ENCODE measurements at regions not wholly inside any gene's neighbourhood (a gene's known extent, or its start where the extent isn't known, plus 50 kb on each side); places are given as distances from the start of the nearest gene placed in this dataset.

DNA sequence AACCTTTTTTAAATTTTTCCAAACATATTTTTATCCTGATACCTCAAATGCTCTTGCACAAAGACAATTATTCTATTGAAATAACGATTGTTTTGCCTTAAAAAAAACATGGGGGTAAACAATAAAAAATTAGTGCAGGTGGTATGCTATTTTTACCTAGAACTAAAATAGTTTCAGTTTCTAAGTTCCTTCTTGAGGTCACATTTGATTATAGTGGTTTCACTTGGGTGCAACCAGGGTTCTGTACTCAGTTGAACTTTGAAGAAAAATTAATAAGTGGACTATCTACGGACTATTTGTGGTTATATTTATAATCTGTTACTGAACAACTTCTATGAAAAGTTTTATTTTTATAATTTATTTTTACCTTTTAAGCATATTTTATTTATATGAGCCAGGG, 387.1 kb upstream of the IZUMO3 start:
- TF ChIP-seq MAZ (IDR thresholded peaks at IDR 0.05; ENCODE audit: borderline replicate concordance, low read depth, low read length) (no peak), RFX5 (IDR thresholded peaks at IDR 0.05; ENCODE audit: low read depth, low read length) (no peak), POLR2A (IDR thresholded peaks at IDR 0.05; ENCODE audit: low read depth, low read length) (no peak), MXI1 (IDR thresholded peaks at IDR 0.05; ENCODE audit: borderline replicate concordance, low read depth, low read length) (no peak), BHLHE40 (IDR thresholded peaks at IDR 0.05; ENCODE audit: low read depth, low read length) (no peak)
- TF ChIP-seq, protein P1, sequence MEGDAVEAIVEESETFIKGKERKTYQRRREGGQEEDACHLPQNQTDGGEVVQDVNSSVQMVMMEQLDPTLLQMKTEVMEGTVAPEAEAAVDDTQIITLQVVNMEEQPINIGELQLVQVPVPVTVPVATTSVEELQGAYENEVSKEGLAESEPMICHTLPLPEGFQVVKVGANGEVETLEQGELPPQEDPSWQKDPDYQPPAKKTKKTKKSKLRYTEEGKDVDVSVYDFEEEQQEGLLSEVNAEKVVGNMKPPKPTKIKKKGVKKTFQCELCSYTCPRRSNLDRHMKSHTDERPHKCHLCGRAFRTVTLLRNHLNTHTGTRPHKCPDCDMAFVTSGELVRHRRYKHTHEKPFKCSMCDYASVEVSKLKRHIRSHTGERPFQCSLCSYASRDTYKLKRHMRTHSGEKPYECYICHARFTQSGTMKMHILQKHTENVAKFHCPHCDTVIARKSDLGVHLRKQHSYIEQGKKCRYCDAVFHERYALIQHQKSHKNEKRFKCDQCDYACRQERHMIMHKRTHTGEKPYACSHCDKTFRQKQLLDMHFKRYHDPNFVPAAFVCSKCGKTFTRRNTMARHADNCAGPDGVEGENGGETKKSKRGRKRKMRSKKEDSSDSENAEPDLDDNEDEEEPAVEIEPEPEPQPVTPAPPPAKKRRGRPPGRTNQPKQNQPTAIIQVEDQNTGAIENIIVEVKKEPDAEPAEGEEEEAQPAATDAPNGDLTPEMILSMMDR (conservative IDR thresholded peaks at IDR 0.05; ENCODE audit: low read depth, low read length) = no peak
- TF ChIP-seq, protein P2, sequence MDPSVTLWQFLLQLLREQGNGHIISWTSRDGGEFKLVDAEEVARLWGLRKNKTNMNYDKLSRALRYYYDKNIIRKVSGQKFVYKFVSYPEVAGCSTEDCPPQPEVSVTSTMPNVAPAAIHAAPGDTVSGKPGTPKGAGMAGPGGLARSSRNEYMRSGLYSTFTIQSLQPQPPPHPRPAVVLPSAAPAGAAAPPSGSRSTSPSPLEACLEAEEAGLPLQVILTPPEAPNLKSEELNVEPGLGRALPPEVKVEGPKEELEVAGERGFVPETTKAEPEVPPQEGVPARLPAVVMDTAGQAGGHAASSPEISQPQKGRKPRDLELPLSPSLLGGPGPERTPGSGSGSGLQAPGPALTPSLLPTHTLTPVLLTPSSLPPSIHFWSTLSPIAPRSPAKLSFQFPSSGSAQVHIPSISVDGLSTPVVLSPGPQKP (IDR thresholded peaks at IDR 0.05; ENCODE audit: borderline replicate concordance, low read depth, low read length) = no peak

All from IMR-90 (cell line).